ENCODE measurements at regions not wholly inside any gene's neighbourhood (a gene's known extent, or its start where the extent isn't known, plus 50 kb on each side); places are given as distances from the start of the nearest gene placed in this dataset.

DNA sequence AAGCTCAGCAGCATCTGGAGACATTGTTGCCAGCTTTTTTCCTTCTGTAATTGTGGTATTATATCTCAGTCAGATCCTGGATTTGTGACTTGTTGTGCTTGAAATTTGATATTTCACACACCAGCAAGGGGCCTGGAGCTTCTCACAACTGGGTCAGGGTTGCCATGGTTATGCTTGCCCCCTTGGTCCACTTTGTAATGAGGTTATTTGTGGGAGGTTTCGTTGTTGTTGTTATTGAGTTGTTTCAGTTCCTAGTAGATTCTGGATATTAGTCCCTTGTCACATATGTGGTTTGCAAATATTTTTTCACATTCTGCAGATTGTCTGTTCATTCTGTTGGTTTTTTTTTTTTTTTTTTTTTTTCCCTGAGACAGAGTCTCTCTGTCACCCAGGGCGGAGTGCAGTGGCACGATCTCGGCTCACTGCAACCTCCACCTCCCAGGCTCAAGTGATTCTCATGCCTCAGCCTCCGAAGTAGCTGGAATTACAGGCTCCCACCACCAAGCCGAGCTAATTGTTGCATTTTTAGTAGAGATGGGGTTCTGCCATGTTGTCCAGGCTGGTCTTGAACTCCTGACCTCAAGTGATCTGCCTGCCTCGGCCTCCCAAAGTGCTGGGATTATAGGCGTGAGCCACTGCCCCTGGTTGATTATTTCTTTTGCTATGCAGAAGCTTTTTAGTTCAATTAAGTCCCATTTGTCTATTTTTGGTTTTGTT lies 80.6 kb upstream of the ETV6 start:
- no peak for DNase-seq

DNA sequence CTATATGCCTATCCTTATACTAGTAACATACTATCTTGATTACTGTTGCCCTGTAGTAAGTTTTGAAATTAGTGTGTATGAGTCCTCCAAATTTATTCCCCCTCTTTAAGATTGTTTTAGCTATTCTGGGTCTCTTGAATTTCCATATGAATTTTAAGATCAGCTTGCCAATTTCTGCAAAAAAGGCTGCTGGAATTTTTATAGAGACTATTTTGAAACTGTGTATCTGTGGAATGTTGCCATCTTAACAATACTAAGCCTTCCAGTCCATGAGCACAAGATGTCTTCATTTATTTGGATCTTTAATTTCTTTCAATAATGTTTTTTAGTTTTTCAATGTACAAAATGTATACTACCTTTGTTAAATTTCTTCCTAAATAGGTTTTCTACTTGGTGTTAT lies 79.8 kb upstream of the ETV6 start:
- DNase-seq = no peak

DNA sequence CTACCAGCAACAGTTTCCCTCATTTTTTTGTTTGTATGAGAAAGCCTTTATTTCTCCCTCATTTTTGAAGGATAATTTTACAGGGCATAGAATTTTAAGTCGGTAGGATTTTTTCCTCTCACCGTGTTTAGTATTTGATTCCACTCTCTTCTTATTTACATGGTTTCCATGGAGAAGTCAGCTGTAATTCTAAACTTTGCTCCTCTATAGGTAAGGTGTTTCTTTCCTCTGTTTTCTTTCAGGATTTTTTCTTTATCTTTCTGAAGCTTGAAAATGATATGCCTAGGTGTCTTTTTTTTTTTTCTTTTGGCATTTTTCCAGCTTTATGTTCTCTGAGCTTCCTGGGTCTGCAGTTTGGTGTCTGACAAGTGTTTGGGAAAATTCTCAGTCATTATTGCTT lies 75.6 kb upstream of the ETV6 start:
- DNase-seq = no peak

DNA sequence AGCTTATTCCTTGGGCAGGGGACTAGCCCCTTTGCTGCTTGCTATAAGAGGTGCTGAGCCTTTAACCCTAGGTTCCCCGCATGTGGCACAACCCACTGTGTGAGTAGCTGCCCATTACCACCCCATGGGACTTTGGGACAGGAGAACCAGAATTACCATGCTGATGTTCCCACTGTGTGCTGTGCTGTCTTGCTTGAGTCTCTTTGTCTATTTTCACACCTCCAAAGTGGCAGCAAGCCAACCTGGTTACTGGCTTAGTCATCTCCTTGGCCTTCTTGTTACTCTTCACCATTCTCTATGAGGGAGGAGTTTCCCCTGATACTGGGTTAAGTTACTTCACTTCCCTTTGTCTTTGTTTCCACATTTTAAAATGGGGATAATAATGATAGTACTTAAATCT lies 73.4 kb upstream of the ETV6 start:
- DNase-seq = peak; percentile 29

DNA sequence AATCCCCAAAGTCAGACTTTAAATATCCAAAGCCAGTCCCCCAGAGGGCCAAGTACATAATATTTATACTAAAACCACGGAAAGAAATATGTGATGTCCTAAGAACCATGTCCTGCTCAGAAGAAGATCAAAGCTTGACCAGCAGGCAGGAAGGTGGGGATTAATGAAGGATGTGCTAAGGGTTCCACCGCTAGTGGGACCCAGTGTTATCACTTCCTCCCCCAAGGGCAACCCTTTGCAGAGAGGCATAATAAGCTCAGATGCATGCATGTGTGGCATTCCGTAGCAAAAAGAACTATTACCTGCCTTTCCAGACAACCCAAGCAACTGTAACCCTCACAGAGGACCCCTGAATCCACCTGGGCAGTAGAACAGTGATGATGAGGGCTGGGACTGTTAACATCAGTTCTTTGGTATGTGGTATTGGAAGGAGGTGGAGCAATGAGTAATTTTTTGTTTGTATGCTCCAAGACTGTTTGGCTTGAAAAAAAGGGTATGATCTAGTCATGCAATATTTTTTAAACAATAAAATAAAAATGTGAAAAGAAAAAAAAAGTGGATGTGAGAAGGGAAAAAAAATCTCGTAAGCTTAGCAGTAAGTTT lies 71.7 kb upstream of the ETV6 start:
- no peak for DNase-seq

DNA sequence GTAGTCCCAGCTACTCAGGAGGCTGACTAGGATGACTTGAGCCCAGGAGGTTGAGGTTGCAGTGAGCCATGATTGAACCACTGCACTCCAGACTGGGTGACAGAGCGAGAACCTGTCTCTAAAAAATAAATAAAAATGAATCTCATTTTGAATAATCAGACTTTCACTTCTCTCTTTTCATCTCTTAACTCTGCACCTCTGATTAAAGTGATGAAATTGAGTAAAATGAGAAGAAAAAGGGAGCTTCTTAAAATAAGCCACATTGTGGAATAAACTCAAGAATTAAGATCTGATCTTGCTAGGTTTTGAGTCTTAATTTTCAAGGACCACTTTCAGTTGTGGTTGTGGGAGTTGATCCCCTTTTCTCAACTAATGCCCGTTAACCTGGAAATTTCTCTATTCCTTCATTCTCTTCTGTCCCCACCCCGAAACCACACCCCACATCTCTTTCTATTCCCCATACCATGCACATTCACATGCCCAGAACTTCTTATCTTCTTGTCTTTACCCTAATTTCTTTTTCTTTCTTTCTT lies 70.9 kb upstream of the ETV6 start:
- peak; percentile 45 for DNase-seq

DNA sequence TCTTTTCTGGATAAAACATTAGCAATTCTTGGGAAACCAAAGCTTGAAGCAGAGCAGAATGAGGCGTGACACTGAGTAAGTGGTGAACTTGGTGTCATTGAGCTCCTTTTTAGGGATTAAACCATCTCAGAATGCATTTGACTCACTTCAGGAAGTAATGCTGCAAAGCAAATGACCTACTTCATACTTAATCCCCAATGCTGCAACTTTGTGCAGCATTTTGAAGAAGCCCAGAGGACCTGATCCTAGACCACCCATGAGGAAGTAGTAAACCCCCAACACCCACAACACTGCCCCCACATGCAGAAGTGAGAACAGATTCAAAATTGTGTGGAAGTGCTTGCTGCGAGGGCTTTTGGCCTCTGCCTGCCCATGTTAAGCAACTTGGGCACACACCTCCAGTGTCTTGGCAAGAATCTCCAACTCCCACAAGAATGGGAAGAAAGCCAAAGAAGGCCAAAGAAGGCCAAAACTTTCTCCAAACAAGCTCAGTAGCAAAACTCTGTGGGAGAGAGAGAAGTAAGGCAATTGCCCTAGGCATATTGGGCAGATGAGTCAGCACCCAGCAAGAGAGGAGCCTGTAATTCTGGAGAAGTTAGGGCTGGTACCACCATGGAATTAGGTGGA lies 69.2 kb upstream of the ETV6 start:
- peak; percentile 98 for DNase-seq

DNA sequence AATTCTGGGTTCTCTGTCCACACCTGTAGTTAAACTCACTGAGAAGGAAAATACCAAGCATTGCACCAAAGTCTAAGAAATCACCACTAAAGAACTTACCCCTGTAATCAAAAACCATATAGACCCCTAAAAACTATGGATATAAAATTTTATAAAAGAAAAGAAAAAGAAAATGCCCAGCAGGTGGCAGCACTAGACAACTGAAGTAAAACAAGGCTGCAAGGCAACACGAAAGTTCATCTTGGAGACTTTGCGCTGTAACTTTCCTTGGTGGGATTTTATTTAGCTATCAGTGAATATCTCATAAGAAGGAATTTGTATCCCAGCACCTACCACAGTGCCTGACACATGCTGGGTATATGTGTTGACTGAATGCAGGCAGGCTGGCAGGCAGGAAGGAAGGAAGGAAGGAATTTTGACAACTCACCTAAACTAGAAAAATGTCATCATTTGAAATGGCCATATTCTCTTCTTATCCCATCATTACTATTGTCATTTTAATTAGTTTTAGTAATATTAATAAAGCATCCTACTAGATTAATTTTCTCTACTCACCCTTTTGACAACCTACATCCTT lies 68.2 kb upstream of the ETV6 start:
- DNase-seq = peak; percentile 64

DNA sequence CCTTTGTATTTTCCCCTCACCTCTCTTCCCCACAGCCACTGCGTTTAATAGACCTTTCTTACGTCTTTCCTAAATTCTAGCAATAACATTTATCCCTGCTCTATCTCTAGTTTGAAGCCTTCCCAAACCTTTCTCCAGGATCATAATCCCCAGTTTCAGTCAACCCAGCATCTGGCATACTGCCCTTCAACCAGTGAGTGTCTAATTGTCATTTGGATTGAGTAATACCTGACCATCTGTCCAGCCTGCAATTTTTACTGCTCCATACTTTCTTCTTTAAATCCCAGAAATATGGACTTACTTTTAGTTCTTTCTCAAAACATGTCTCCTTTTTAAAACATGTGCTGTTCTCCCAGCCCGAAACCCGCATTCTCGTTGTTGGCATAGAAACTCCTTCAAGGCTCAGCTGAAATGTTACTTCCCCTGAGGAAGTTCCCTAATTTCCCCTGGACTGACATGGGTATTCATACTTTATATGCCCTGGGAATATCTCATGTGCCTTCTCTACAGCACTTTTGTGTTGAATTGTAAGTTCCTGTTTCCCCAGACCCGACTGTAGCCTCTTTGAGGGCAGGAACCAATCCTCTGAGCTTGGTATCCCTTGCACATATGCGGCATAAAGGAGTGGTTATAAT lies 65.1 kb upstream of the ETV6 start:
- peak; percentile 62 for DNase-seq

DNA sequence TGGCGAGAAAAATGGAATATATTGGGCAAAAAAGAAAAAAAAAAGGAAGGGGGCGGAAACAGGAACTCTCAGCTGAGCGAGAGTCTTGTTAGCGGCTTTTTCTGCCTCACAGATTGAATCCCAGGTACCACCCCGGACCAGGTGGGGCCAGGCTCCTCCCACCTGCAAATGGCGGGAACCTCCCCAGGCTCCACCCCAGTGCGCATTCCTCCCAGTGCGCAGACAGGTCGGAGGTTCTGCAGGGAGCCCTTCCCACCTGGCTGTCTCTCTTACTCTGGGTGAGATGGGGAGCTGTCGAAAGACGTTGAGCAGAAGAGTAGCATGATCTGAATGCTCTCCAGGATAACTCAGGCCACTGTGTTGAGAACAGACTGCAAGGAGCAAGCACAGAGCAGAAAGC lies 57.0 kb upstream of the ETV6 start:
- no peak for DNase-seq

DNA sequence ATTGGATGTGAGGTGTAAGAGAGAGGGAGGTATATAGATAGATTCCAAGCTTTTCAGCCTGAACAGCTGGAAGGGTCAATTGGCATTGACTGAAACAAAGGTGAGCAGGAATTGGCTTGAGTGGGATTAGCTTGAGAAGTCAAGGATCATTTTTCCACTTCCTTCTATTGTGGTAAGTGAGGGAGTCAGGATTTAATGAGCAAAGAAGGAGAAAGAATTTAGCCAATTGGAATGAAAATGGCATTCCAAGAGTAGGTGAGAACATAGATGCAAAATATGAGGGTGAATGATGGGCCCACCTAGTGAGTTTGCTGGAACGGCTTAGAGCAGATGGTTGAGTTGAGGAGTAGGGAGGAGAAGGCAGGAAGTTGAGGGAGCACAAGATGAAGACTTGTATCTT lies 56.5 kb upstream of the ETV6 start:
- no peak for DNase-seq

DNA sequence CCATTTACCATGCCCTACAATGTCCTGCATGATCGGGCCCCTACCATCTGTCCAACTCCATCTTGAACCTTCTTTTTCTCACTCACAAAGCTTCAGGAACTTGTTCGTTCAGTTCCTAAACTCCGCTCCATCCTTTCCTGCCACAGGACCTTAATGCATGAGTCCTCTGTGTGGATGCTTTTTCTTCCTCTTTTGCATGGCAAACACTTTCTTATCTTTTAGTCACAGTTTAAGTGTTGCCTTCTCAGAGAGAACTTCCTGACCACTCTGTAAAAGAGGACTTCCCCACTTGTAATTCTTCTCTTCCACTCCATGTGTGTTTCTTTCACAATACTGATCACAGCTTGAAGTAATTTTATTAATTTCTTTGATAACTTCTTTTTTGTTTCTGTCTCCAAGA lies 54.4 kb upstream of the ETV6 start:
- peak; percentile 89 for DNase-seq

DNA sequence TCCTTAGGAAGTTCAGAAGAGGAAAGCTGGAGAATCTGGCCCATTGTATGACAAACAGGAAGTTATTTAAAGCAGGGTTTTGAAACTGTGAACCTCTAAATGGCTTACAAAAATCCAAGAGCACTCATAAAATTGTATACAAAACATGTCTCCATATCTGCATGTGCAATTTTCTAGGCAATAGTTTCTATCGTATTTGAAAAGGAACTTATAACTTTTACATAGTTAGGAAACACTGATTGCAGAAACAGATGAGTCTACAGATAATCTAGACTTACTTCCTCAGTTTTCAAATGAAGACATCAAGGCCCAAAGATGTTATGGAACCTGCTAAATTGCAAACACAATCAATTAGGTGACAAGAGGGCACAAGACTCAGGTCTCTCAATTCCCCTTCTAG lies 53.3 kb upstream of the ETV6 start:
- peak; percentile 35 for DNase-seq

DNA sequence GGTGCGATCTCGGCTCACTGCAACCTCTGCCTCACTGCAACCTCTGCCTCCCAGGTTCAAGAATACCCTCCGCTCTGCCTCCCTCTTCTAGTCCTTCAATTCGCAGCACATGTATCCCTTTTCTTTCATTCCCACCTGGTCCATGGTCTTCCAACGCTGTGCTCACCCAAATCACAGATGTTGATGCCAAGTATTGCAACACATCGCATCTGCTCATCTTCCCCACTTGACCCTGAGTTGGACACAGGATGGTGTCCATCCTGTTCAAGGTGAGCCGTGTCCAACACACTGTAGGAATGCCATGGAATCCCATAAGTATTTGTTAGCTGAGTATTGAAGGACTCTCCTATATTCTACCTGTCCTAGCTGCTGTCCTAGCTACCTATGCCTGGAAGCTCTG lies 50.6 kb upstream of the ETV6 start:
- DNase-seq = no peak

Data from MV-4-11 (cell line).